ENCODE measurements at regions not wholly inside any gene's neighbourhood (a gene's known extent, or its start where the extent isn't known, plus 50 kb on each side); places are given as distances from the start of the nearest gene placed in this dataset.

DNA sequence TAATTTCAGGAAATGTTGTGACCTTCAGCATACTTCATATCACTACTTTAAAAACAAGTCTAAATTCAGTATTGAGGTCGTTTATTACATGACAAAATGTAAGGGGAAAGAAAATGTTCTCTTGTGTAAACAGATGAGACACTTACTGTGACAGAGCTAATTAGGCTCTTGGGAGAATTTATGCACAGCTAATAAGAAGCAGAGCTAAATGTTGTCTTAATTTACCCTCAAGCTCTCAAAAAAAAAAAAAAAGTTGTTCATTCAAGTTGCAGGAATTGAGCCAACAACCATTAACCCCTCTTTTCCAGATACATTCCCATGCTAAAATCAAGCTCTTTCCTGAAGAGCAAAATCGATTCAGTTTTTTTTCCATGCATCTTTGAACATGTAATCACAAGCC is 1419.4 kb downstream of the FSCB start:
- Histone ChIP-seq H3K9me3 (ENCODE audit: control insufficient read depth, insufficient read depth, low read length) (peaks cover 2% of the 10 kb centered on the region; the same call in 1 of the 2 replicates), H3K9ac (ENCODE audit: low read depth, low read length) (no peak overlapping the region), H3K27ac (ENCODE audit: insufficient read depth, low read length) (no peak overlapping the region), H2AK5ac (ENCODE audit: low read depth, low read length) (no peak overlapping the region), H4K20me1 (ENCODE audit: insufficient read depth, low read length) (no peaks in the 10 kb centered on the region), H4K8ac (ENCODE audit: low read depth in 2 of 2, low read length in 2 of 2) (no peak overlapping the region), H3K79me1 (ENCODE audit: low read depth in 1 of 2, low read length in 2 of 2) (no peaks in the 10 kb centered on the region), H2BK120ac (ENCODE audit: low read depth, low read length) (no peak overlapping the region), H3K4ac (ENCODE audit: low read depth, low read length) (no peak overlapping the region), H3K56ac (ENCODE audit: extremely low read depth, insufficient read depth, low read length) (no peak overlapping the region), H3K36me3 (ENCODE audit: control insufficient read depth, insufficient read depth, low read length) (no peaks in the 10 kb centered on the region), H2BK20ac (ENCODE audit: low read depth, low read length) (no peak overlapping the region), H2BK5ac (ENCODE audit: low read depth, low read length, poor library complexity, severe bottlenecking) (no peak overlapping the region), H3K4me3 (ENCODE audit: insufficient read depth, low read depth, low read length) (no peak overlapping the region), H3K4me1 (ENCODE audit: control insufficient read depth, insufficient read depth, low read length) (no peaks in the 10 kb centered on the region), H3K4me2 (ENCODE audit: low read depth, low read length) (no peak overlapping the region), H4K5ac (ENCODE audit: low read depth, low read length) (no peak overlapping the region), H3K23ac (ENCODE audit: low read depth, low read length) (no peak overlapping the region), H2BK15ac (ENCODE audit: low read depth, low read length) (no peak overlapping the region), H2AFZ (replicated peaks; ENCODE audit: low read length, poor library complexity) (no peak overlapping the region), H3K27me3 (ENCODE audit: control insufficient read depth, insufficient read depth, low read length) (no peaks in the 10 kb centered on the region), H4K91ac (ENCODE audit: insufficient read depth, low read depth, low read length) (no peak overlapping the region), H3K14ac (replicated peaks; ENCODE audit: low read depth, low read length) (no peak overlapping the region), H2AK9ac (replicated peaks; ENCODE audit: low read depth, low read length, poor library complexity) (no peak overlapping the region), H3K9me1 (ENCODE audit: insufficient read depth, low read length) (no peaks in the 10 kb centered on the region), H3K18ac (ENCODE audit: low read depth, low read length) (no peak overlapping the region)
- ATAC-seq (ENCODE audit: low read depth) (no peak), DNase-seq (no peak)
- in situ Hi-C loops (cut with MboI; ENCODE audit: low sequenced_read_pairs) (no loop called here), intact Hi-C loops (cut with micrococcal nuclease) (no loop called here), dilution Hi-C loops (cut with HindIII; ENCODE audit: low sequenced_read_pairs, unreplicated experiment) (no loop called here)
- CTCF ChIA-PET: no interaction called here
- TF ChIP-seq RCOR1 (IDR thresholded peaks at IDR 0.05; ENCODE audit: insufficient replicate concordance, low read length) (no peak), RAD21 (IDR thresholded peaks at IDR 0.05; ENCODE audit: low read length) (no peak), SMC3 (IDR thresholded peaks at IDR 0.05; ENCODE audit: low read depth, low read length) (no peak), MAFK (IDR thresholded peaks at IDR 0.05; ENCODE audit: low read depth, low read length) (no peak), NFE2L2 (IDR thresholded peaks at IDR 0.05; ENCODE audit: low read depth, low read length) (no peak), CEBPB (IDR thresholded peaks at IDR 0.05; ENCODE audit: low read depth, low read length) (no peak), BHLHE40 (IDR thresholded peaks at IDR 0.05; ENCODE audit: low read depth, low read length) (no peak), MAZ (IDR thresholded peaks at IDR 0.05; ENCODE audit: borderline replicate concordance, low read depth, low read length) (no peak), CHD1 (IDR thresholded peaks at IDR 0.05; ENCODE audit: low read depth, low read length) (no peak), RFX5 (IDR thresholded peaks at IDR 0.05; ENCODE audit: low read depth, low read length) (no peak), FOS (IDR thresholded peaks at IDR 0.05; ENCODE audit: low read depth, low read length) (no peak), MXI1 (IDR thresholded peaks at IDR 0.05; ENCODE audit: borderline replicate concordance, low read depth, low read length) (no peak), POLR2A (IDR thresholded peaks at IDR 0.05; ENCODE audit: low read depth, low read length) (no peak)
- TF ChIP-seq, protein P1, sequence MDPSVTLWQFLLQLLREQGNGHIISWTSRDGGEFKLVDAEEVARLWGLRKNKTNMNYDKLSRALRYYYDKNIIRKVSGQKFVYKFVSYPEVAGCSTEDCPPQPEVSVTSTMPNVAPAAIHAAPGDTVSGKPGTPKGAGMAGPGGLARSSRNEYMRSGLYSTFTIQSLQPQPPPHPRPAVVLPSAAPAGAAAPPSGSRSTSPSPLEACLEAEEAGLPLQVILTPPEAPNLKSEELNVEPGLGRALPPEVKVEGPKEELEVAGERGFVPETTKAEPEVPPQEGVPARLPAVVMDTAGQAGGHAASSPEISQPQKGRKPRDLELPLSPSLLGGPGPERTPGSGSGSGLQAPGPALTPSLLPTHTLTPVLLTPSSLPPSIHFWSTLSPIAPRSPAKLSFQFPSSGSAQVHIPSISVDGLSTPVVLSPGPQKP (IDR thresholded peaks at IDR 0.05; ENCODE audit: borderline replicate concordance, low read depth, low read length): no peak
- TF ChIP-seq, protein P2, sequence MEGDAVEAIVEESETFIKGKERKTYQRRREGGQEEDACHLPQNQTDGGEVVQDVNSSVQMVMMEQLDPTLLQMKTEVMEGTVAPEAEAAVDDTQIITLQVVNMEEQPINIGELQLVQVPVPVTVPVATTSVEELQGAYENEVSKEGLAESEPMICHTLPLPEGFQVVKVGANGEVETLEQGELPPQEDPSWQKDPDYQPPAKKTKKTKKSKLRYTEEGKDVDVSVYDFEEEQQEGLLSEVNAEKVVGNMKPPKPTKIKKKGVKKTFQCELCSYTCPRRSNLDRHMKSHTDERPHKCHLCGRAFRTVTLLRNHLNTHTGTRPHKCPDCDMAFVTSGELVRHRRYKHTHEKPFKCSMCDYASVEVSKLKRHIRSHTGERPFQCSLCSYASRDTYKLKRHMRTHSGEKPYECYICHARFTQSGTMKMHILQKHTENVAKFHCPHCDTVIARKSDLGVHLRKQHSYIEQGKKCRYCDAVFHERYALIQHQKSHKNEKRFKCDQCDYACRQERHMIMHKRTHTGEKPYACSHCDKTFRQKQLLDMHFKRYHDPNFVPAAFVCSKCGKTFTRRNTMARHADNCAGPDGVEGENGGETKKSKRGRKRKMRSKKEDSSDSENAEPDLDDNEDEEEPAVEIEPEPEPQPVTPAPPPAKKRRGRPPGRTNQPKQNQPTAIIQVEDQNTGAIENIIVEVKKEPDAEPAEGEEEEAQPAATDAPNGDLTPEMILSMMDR (conservative IDR thresholded peaks at IDR 0.05; ENCODE audit: low read depth, low read length): no peak
- TF ChIP-seq, protein P3, sequence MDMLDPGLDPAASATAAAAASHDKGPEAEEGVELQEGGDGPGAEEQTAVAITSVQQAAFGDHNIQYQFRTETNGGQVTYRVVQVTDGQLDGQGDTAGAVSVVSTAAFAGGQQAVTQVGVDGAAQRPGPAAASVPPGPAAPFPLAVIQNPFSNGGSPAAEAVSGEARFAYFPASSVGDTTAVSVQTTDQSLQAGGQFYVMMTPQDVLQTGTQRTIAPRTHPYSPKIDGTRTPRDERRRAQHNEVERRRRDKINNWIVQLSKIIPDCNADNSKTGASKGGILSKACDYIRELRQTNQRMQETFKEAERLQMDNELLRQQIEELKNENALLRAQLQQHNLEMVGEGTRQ (IDR thresholded peaks at IDR 0.05; ENCODE audit: low read depth, low read length): no peak
- POLR2A ChIA-PET (ENCODE audit: unreplicated experiment): no interaction called here
- no TSS peak for BruUV-seq (replicated peaks)
- no CpG with 5 or more reads among the region's 2 CpGs for WGBS, 2 experiments (ENCODE audit: extremely low coverage in 2 of 2, insufficient read length in 1 of 2)
